SHP77 treated with DMSO at 0.1 percent for 48 hours (cell line): ENCODE measurements at regions not wholly inside any gene's neighbourhood (a gene's known extent, or its start where the extent isn't known, plus 50 kb on each side); places are given as distances from the start of the nearest gene placed in this dataset.

ENCODE experiments used
- DNase-seq: peaks from one replicate; lab custom pipeline; 2025; lab: John Stamatoyannopoulos, UW

- DNase-seq = no peak
Observed at GRCh38 chr22:49136816-49137180, 690.9 kb downstream of the BRD1 start.

- DNase-seq = no peak
Observed at GRCh38 chr22:49136041-49136815, 691.4 kb downstream of the BRD1 start.

GRCh38 chr22:49134076-49134475 is 693.6 kb downstream of the BRD1 start:
- DNase-seq = no peak

- DNase-seq = no peak
Observed at GRCh38 chr22:49133541-49133940, 694.1 kb downstream of the BRD1 start.

- DNase-seq = peak; percentile 74
Observed at GRCh38 chr22:49132009-49132408, 695.7 kb downstream of the BRD1 start.

GRCh38 chr22:49129736-49130135 is 697.9 kb downstream of the BRD1 start:
- DNase-seq = no peak

GRCh38 chr22:49128874-49129273 is 698.8 kb downstream of the BRD1 start:
- no peak for DNase-seq

GRCh38 chr22:49124608-49125007 is 703.1 kb downstream of the BRD1 start:
- no peak for DNase-seq

- DNase-seq = no peak
Observed at GRCh38 chr22:49123621-49124192, 704.0 kb downstream of the BRD1 start.

GRCh38 chr22:49119551-49119952 is 708.1 kb downstream of the BRD1 start:
- DNase-seq = no peak

- DNase-seq = no peak
Observed at GRCh38 chr22:49118065-49118464, 709.6 kb downstream of the BRD1 start.

- no peak for DNase-seq
Observed at GRCh38 chr22:49117486-49117885, 710.2 kb downstream of the BRD1 start.

GRCh38 chr22:49116486-49117120 is 711.1 kb downstream of the BRD1 start:
- DNase-seq = no peak

GRCh38 chr22:49116021-49116420 is 711.7 kb downstream of the BRD1 start:
- DNase-seq = no peak

- DNase-seq = no peak
Observed at GRCh38 chr22:49115197-49115596, 712.5 kb downstream of the BRD1 start.

GRCh38 chr22:49113758-49114157 is 713.9 kb downstream of the BRD1 start:
- DNase-seq = no peak

- DNase-seq = no peak
Observed at GRCh38 chr22:49112661-49113626, 714.7 kb downstream of the BRD1 start.

- no peak for DNase-seq
Observed at GRCh38 chr22:49112176-49112575, 715.5 kb downstream of the BRD1 start.

- DNase-seq = no peak
Observed at GRCh38 chr22:49111085-49111484, 716.6 kb downstream of the BRD1 start.

GRCh38 chr22:49108636-49109315 is 718.9 kb downstream of the BRD1 start:
- DNase-seq = no peak

- no peak for DNase-seq
Observed at GRCh38 chr22:49107961-49108530, 719.6 kb downstream of the BRD1 start.
